ENCODE measurements at regions not wholly inside any gene's neighbourhood (a gene's known extent, or its start where the extent isn't known, plus 50 kb on each side); places are given as distances from the start of the nearest gene placed in this dataset.
A peak's percentile ranks its signal among the peaks of the same experiment; 100 is the strongest.
"Not testable (repeated sequence)": the region's sequence is repeated elsewhere in the genome, so short reads cannot be mapped to it uniquely, and the experiment has no call there.

DNA sequence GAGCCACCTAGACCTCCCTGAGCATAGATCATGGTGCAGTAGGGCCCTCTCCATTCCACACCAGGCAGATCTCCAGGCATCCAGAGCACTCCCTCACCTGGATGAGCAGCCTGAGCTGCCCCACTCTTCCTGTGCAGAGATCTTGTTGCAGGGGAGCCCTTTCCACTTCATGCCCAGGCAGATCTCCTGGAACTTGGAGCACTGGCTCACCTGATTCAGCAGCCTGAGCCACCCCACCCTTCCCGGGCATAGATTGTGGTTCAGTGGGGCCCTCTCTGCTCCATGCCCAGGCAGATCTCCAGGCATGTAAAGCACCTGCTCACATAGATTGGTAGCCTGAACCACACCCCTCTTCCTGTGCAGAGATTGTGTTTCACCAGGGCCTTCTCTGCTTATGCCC is 78.0 kb downstream of the SEC16B start:
- no peak for DNase-seq

- DNase-seq: no peak
Observed at GRCh38 chr1:177890479-177890878, 79.4 kb downstream of the SEC16B start.

GRCh38 chr1:177884479-177885021 is 85.3 kb downstream of the SEC16B start:
- no peak for DNase-seq

GRCh38 chr1:177883581-177883980 is 86.3 kb downstream of the SEC16B start:
- DNase-seq: no peak

DNA sequence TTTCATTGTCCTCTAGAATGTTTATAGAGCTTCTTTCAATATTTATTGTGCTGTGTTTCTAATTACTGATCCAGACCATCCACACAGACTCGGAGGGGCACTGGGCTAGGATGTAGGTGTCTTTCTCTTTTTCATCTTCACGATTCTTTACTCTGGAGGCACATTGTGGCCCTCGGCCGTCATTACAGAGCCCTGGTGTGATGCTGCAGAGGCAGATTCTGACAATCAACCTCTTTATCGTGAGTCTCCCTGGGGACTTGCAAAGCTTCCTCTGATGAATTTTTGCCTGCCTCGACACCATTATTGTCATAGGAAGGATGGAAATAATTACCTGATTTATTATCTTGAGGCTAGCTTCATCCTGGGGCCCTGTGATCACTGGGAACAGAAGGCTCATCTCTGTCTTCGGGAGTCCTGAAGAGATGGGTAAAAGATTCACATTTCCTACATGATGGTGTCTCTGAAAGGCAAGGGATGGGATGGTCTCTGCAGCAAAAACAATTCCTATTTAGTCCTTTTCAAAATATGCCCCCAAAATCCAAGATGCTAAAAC is 89.4 kb downstream of the SEC16B start:
- no peak for DNase-seq

DNA sequence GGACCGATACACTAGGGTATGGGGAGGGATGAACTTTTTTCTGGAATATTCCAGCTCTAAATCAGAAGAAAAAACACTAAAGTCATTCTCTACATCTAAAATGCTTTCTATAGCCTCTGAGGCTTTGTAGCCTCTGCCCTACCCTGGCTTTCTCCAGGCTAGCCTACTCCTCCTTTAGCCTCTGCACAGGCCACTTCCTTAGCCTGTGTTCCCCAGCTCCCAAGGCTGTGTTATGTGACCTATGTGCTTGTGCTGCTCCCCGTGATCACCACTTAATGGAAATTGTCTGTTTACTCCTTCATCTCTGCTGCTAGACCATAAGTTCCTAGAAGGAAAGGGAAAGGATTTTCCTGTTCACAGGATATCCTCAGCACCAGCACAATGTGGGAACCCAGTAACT is 92.8 kb downstream of the SEC16B start:
- DNase-seq: no peak

DNA sequence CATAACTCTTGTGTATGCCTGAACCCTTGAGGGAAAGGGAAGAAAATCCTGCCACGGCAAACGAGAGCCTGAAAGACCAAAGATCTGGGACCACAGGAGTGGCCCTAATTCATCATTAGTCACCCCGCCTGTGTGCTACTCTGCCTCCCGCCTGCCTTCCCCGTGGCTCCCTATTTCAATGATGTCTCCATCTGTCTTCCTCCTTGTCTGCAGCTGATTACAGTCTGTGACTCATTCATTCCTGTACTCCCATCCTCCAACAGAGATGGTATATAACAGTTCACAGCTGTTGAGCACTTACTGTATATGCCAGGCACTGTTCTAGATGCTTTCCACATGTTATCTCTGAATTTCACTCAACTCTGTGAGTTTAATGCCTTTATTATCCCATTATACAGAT is 96.6 kb downstream of the SEC16B start:
- DNase-seq: no peak

GRCh38 chr1:177872308-177872900 is 97.5 kb downstream of the SEC16B start:
- no peak for DNase-seq

DNA sequence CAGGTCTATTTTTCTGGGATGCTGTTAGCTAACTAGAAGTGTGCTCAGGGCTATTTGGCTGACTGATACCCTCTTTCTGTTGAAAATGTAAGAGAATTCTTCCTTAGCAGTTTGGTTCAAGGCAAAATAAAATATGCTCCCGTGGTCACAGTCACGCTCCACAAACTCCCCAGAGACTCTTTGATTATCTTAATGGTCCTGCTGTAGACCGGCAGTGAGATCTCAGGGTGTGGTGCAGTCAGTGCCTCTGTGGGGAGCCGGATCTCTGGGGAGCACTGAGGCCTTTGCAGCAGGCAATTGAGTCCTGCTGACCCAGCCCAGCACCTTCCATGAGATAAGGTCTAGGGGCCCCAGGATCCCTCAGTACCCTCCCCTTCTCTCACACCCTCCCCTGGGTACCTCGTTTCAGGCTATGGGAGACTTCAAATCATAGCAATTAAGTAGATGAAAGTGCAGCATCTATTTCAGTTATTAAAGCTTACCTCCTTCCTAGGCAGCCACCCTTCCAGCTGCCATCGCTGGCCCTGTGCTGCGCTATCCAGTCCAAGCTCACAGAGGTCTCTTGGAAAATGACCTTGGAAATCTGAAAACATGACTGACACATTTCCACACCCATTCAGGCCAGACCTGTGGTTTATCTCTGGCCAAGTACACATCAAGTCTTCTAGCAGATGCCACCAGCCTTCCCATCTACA is 98.1 kb downstream of the SEC16B start:
- no peak for DNase-seq

DNA sequence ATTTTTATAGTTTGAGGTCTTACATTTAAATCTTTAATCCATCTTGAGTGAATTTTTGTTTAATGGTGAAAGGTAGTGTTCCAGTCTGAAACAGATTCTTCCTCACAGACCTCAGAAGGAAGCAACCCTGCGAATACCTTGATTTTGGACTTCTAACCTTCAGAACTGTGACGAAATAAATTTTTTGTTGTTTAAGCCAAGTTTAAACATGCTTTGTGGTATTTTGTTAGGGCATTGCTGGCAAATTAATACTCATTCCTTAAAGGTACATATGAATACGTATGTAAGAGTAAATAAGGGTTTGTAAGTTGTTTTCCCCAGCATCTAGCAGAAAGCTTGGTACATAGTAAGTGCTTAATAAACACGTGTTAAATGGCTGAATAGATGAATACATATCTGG is 100.3 kb downstream of the SEC16B start:
- no peak for DNase-seq

- not testable (repeated sequence) for DNase-seq
Observed at GRCh38 chr1:177869011-177869410, 100.8 kb downstream of the SEC16B start.

GRCh38 chr1:177865807-177866206 is 104.1 kb downstream of the SEC16B start:
- no peak for DNase-seq

DNA sequence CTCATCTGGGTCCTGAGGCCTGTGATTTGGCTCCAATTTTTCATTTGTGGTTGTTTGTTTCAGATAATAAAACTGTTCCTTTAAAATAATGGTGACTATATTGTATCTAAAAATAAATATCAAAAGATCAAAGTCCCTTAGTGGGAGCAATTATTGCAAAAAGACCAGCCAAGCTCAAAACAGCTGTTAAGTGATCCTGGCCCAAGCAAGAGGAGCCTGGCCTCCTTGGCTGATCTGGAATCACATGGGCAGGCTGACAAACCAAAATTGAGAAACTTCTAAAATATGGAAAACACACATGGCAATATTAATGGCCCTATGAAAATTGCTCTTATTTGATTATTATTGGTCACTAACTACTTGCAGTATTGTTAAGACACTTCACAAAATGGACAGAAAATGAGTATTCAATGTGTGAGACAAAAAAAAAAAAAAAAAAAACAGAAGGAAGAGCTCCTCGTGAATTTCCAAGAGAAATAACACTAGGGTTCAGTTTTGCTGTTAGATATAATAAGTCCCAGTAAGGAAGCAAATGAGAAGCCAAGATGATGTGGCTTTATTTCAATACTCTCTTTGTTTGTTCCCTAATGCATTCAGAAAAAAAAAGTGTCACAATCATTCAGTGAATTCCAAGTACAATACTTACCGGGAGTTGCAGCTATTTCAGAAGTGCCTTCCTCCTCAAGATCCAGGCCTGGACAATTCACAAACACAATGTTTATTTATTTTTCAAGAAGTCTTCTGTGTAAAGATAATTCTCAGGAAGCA is 105.1 kb downstream of the SEC16B start:
- no peak for DNase-seq

- DNase-seq: no peak
Observed at GRCh38 chr1:177863796-177864195, 106.1 kb downstream of the SEC16B start.

DNA sequence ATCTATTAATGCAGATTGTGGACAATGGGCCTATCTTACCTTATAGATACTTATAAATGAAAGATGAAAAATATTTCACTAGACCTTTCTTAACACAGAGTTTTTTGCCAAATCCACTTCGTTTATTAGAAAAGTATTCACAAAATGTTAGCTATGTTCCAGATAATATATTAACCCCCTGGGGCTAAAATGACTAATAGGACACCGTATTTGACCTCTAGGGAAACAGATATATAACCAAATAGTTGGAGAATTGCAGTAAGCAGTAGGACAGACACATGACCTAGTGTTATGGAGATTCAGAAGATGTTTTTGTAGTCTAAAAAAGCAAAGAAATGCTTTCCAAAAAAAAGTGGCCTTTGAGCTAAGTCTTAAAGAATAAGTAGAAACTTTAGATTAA is 106.9 kb downstream of the SEC16B start:
- no peak for DNase-seq

- no peak for DNase-seq
Observed at GRCh38 chr1:177859572-177859971, 110.3 kb downstream of the SEC16B start.

- DNase-seq: no peak
Observed at GRCh38 chr1:177858332-177858821, 111.5 kb downstream of the SEC16B start.

DNA sequence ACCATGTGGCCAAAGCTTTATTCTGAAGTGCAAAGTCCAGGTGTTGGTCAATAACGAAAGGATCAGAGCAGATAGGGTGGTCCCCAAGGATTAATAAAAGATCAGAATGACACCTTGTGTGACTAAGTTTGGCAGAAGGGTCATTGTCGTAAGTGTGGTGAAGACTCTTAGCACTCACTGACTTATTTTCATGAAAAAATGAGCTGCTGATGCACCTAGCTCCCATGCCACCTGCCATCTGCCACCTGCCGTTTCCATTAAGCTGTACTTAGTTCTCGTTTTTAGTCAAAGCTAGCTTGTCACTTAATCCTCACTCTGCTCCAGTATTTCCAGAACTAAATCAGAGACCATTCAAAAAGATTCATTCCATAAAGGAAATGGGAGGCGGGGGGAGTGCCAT is 112.6 kb downstream of the SEC16B start:
- DNase-seq: no peak

DNA sequence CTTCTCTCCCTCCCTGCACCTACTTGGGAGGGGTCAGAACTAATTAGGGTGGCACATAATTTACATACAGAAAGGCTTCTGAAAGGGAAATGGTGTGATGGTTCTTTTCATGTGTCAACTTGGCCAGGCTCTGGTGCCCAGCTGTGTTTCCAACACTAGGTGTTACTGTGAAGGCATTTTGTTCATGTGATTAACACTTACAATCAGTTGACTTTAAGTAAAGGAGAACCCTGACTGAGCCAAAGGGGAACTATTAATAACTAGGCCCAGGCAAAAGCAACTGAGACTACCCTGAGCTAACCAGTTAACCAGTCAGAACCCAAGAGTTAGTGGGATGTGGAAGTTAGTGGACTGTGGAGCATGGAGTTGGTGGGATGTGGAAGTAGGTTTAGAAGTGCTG is 114.9 kb downstream of the SEC16B start:
- no peak for DNase-seq

GRCh38 chr1:177849579-177850290 is 120.1 kb downstream of the SEC16B start:
- DNase-seq: peak; percentile 51

GRCh38 chr1:177849130-177849529 is 120.7 kb downstream of the SEC16B start:
- no peak for DNase-seq

- no peak for DNase-seq
Observed at GRCh38 chr1:177848577-177848976, 121.3 kb downstream of the SEC16B start.

DNA sequence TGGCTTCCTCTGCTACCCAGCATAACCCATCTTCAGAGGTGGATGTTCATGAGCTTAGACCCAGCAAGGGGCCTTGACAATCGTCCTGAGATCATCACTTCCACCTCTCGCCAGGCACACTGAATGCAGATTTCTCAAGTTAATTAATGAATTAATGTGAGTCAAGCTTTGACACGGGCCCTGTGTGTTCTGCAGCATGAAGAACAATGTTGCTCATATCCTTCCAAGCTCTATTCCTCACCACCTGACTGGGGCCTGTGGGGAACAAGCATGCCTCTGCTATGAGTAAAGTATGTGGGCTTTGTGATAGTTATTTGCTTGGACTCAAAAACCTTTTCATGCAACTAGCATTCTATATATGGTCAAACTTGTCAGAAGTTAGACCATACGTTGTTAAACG is 122.0 kb downstream of the SEC16B start:
- DNase-seq: no peak

Data from retina (tissue), 1 donor.